GM21619 (cell line): ENCODE measurements at regions not wholly inside any gene's neighbourhood (a gene's known extent, or its start where the extent isn't known, plus 50 kb on each side); places are given as distances from the start of the nearest gene placed in this dataset.

Experiments used
- ATAC-seq: cut with Tn5 transposase; IDR thresholded peaks from one replicate; pipeline ENCODE4 v1.9.1; 2021; ENCODE audit not compliant: unreplicated experiment

- no peak for ATAC-seq
Observed at GRCh38 chr14:29030970-29031369, 264.4 kb downstream of the FOXG1 start.

GRCh38 chr14:29035134-29035533 is 268.5 kb downstream of the FOXG1 start:
- no peak for ATAC-seq

- no peak for ATAC-seq
Observed at GRCh38 chr14:29037411-29037810, 270.8 kb downstream of the FOXG1 start.

- no peak for ATAC-seq
Observed at GRCh38 chr14:29039171-29039570, 272.6 kb downstream of the FOXG1 start.

GRCh38 chr14:29042551-29042950 is 276.0 kb downstream of the FOXG1 start:
- ATAC-seq: no peak

- ATAC-seq: no peak
Observed at GRCh38 chr14:29043737-29044136, 277.1 kb downstream of the FOXG1 start.

- no peak for ATAC-seq
Observed at GRCh38 chr14:29045237-29045636, 278.6 kb downstream of the FOXG1 start.

GRCh38 chr14:29054119-29054518 is 287.5 kb downstream of the FOXG1 start:
- no peak for ATAC-seq

GRCh38 chr14:29056041-29056566 is 289.5 kb downstream of the FOXG1 start:
- no peak for ATAC-seq

- ATAC-seq: no peak
Observed at GRCh38 chr14:29061702-29062101, 295.1 kb downstream of the FOXG1 start.

GRCh38 chr14:29062466-29062865 is 295.9 kb downstream of the FOXG1 start:
- no peak for ATAC-seq

- no peak for ATAC-seq
Observed at GRCh38 chr14:29062976-29063375, 296.4 kb downstream of the FOXG1 start.

- no peak for ATAC-seq
Observed at GRCh38 chr14:29064305-29064900, 297.8 kb downstream of the FOXG1 start.

- ATAC-seq: no peak
Observed at GRCh38 chr14:29069228-29069627, 302.6 kb downstream of the FOXG1 start.

- ATAC-seq: no peak
Observed at GRCh38 chr14:29075761-29076160, 309.2 kb downstream of the FOXG1 start.

GRCh38 chr14:29077916-29078315 is 311.3 kb downstream of the FOXG1 start:
- ATAC-seq: no peak

- ATAC-seq: no peak
Observed at GRCh38 chr14:29078810-29079522, 312.4 kb downstream of the FOXG1 start.

- ATAC-seq: no peak
Observed at GRCh38 chr14:29085546-29085945, 319.0 kb downstream of the FOXG1 start.

- ATAC-seq: no peak
Observed at GRCh38 chr14:29089849-29090248, 323.3 kb downstream of the FOXG1 start.

- no peak for ATAC-seq
Observed at GRCh38 chr14:29092121-29092520, 325.5 kb downstream of the FOXG1 start.

GRCh38 chr14:29097476-29097875 is 330.9 kb downstream of the FOXG1 start:
- ATAC-seq: no peak

- ATAC-seq: no peak
Observed at GRCh38 chr14:29098656-29099055, 332.1 kb downstream of the FOXG1 start.

- no peak for ATAC-seq
Observed at GRCh38 chr14:29102266-29102665, 335.7 kb downstream of the FOXG1 start.
